ENCODE measurements at regions not wholly inside any gene's neighbourhood (a gene's known extent, or its start where the extent isn't known, plus 50 kb on each side); places are given as distances from the start of the nearest gene placed in this dataset.

DNA sequence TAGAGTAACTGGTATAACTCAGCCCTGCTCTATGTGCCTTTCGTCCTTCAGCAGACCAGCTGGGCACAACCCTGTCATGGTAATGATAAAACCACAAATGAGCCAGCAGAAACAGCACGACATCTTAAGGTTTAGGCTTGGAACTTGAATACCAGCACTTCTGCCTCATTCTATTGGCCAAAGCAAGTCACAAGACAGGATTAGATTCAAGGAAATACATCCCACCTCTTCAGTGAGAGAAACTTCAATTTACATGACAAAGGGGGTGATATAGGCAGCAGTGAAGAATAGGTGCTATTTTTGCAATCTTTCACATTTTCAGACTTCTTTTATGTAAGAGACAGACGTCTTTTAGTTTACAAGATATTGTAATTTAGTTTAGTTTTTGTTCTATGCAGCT is 69.8 kb upstream of the SLC35F1 start:
- TF ChIP-seq, protein P1, sequence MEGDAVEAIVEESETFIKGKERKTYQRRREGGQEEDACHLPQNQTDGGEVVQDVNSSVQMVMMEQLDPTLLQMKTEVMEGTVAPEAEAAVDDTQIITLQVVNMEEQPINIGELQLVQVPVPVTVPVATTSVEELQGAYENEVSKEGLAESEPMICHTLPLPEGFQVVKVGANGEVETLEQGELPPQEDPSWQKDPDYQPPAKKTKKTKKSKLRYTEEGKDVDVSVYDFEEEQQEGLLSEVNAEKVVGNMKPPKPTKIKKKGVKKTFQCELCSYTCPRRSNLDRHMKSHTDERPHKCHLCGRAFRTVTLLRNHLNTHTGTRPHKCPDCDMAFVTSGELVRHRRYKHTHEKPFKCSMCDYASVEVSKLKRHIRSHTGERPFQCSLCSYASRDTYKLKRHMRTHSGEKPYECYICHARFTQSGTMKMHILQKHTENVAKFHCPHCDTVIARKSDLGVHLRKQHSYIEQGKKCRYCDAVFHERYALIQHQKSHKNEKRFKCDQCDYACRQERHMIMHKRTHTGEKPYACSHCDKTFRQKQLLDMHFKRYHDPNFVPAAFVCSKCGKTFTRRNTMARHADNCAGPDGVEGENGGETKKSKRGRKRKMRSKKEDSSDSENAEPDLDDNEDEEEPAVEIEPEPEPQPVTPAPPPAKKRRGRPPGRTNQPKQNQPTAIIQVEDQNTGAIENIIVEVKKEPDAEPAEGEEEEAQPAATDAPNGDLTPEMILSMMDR (IDR thresholded peaks at IDR 0.05; ENCODE audit: borderline replicate concordance, extremely low read depth, low read length, poor library complexity, severe bottlenecking) = no peak
- no peak for TF ChIP-seq EZH2 (IDR thresholded peaks at IDR 0.05; ENCODE audit: borderline replicate concordance, low read depth, low read length, severe bottlenecking)
